Mucosa of descending colon (tissue), 3 donors: ENCODE measurements at regions not wholly inside any gene's neighbourhood (a gene's known extent, or its start where the extent isn't known, plus 50 kb on each side); places are given as distances from the start of the nearest gene placed in this dataset.

ENCODE experiments used
- ATAC-seq: fragments of 200-7000 bp; cut with Tn5 transposase; one replicate; pipeline ENCODE4 v1.9.1; 2020; ENCODE audit warnings: mild to moderate bottlenecking, moderate library complexity
- DNase-seq, 3 donors: peaks; one replicate each; pipeline ENCODE4 v3.0.0-alpha.2; 2020
- H3K36me3 ChIP-seq: fragments of 200-600 bp; one replicate; pipeline ENCODE4 v1.8.0; 2021; ENCODE audit warnings: low read depth, mild to moderate bottlenecking
- H3K4me1 ChIP-seq: fragments of 200-600 bp; one replicate; pipeline ENCODE4 v1.8.0; 2021; ENCODE audit warnings: low read depth, mild to moderate bottlenecking
- H3K4me3 ChIP-seq: fragments of 200-600 bp; one replicate; pipeline ENCODE4 v1.8.0; 2021; ENCODE audit warnings: mild to moderate bottlenecking
- H3K9me3 ChIP-seq: fragments of 200-600 bp; one replicate; pipeline ENCODE4 v1.8.0; 2021; ENCODE audit warnings: mild to moderate bottlenecking
- intact Hi-C, 2 donors: fragments of 100-400 bp; cut with DNase I in 1 of 2; cut with micrococcal nuclease in 1 of 2; formaldehyde crosslinking; loops; one replicate each; pipeline versions ENCODE4 v1.11.0 to v1.11.1; 2022; cut with DNase I, micrococcal nuclease
- TF ChIP-seq, protein P1 (sequence below): fragments of 200-600 bp; IDR thresholded peaks from one replicate; pipeline ENCODE4 v1.8.0; 2022; ENCODE audit warnings: antibody characterized with exemption, mild to moderate bottlenecking
- donor health status: DM: no; HTN: no; CAD: no; lungs with moderate emphysema.
- donor health status: DM: no; HTN: no; CAD: no.
- donor health status: DM: no; HTN: yes; CAD: no.

DNA sequence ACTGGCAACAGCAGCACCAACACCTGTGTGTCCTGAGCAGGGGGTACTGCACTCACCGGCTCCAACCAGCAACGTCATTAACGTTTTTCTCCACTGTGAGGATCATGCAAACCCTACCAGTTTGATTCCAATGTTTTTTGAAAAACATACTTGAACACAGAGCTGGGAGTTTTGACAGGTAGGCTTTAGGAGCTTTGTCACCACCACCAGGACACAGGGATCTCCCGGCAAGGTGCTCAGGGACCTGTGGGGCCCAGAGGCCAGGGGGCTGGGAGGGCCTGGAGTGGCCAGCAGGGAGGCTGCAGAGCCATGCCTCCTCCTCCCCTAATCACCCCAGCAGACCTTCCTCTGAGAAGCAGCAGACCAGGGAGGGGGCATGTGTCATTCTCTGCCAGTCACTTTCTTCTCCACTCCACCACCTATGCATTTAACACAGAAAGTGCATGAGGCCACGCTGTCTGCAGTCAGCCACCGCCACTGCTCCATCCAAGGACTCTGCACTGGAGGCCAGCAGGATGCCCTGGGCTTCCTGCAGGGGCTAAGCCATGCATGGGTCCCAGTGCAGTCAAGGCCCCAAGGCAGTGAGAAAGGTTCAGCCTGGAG, 768.2 kb downstream of the KCNJ18 start:
- TF ChIP-seq, protein P1, sequence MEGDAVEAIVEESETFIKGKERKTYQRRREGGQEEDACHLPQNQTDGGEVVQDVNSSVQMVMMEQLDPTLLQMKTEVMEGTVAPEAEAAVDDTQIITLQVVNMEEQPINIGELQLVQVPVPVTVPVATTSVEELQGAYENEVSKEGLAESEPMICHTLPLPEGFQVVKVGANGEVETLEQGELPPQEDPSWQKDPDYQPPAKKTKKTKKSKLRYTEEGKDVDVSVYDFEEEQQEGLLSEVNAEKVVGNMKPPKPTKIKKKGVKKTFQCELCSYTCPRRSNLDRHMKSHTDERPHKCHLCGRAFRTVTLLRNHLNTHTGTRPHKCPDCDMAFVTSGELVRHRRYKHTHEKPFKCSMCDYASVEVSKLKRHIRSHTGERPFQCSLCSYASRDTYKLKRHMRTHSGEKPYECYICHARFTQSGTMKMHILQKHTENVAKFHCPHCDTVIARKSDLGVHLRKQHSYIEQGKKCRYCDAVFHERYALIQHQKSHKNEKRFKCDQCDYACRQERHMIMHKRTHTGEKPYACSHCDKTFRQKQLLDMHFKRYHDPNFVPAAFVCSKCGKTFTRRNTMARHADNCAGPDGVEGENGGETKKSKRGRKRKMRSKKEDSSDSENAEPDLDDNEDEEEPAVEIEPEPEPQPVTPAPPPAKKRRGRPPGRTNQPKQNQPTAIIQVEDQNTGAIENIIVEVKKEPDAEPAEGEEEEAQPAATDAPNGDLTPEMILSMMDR = no peak
- DNase-seq (no peak), ATAC-seq (no peak)
- intact Hi-C loops = no loop called here
- Histone ChIP-seq H3K36me3 (no peaks in the 10 kb centered on the region), H3K4me3 (no peak overlapping the region), H3K4me1 (no peaks in the 10 kb centered on the region), H3K9me3 (peaks cover 53% of the 10 kb centered on the region)

DNA sequence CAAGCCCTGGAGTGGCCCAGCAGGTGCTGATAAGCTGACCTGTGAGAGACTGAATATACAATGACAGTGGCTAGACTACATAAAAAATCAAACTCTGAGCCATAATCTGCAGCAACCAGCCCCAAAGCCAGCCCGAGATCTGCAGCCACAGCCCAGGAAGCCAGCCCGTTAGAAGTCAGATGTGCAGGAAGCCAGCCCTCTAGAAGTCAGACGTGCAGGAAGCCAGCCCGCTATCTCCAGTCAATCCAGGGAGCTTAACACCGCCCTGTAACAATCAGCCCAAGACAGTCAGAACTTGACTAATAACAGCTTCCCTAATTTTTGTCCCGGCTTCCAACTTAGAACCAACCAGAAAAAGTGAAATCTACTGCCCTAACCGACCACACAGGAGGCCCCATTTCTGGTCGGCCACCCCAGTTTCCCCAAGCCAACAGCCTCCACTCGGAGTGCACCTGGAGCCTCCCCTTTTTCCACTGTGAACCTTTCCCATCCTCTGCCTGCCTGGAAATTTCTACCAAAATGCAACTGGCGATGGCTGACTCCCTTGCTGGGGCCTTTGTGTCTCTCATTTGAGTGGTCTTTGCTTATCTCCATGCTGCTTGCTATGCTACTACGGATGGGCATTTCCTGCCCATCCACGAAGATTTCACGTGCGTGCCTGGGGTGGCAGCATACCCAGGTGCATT, 769.3 kb downstream of the KCNJ18 start:
- Histone ChIP-seq H3K4me1 (no peaks in the 10 kb centered on the region), H3K36me3 (no peaks in the 10 kb centered on the region), H3K4me3 (no peak overlapping the region), H3K9me3 (peaks cover 53% of the 10 kb centered on the region)
- DNase-seq = no peak
- TF ChIP-seq, protein P1 = no peak
- intact Hi-C loops = no loop called here
- ATAC-seq = no peak

- Histone ChIP-seq H3K4me1 (no peaks in the 10 kb centered on the region), H3K9me3 (peaks cover 59% of the 10 kb centered on the region), H3K4me3 (no peak overlapping the region), H3K36me3 (no peaks in the 10 kb centered on the region)
- no peak for ATAC-seq
- intact Hi-C loops = no loop called here
- no peak for DNase-seq
- TF ChIP-seq, protein P1 = no peak
Measured at GRCh38 chr17:22462461-22462860, 770.1 kb downstream of the KCNJ18 start.

- TF ChIP-seq, protein P1 = no peak
- Histone ChIP-seq H3K9me3 (peaks cover 62% of the 10 kb centered on the region), H3K4me3 (no peak overlapping the region), H3K36me3 (no peaks in the 10 kb centered on the region), H3K4me1 (no peaks in the 10 kb centered on the region)
- intact Hi-C loops = no loop called here
- ATAC-seq (no peak), DNase-seq (no peak)
Measured at GRCh38 chr17:22463110-22463850, 771.0 kb downstream of the KCNJ18 start.

DNA sequence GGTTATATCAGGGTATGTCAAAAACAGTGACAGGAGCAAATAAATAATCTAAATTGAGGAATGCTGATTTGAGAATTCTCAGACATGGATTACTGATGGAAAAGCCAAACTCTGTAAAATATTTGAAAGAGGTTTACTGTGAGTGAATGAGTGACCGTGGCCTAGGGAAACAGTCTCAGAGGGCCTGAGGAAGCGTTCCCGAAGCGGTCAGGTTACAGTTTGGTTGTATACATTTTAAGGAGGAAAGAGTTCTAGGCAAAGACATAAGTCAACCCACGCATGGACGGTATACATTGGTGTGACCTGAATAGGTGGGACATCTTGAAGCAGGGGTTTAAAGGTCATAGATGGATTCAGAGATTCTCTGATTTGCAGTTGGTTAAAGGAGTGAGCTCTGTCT, 771.7 kb downstream of the KCNJ18 start:
- TF ChIP-seq, protein P1 = no peak
- Histone ChIP-seq H3K9me3 (peaks cover 61% of the 10 kb centered on the region), H3K4me1 (no peaks in the 10 kb centered on the region), H3K4me3 (no peak overlapping the region), H3K36me3 (no peaks in the 10 kb centered on the region)
- intact Hi-C loops = no loop called here
- ATAC-seq = no peak
- DNase-seq = no peak
